ENCODE measurements at regions not wholly inside any gene's neighbourhood (a gene's known extent, or its start where the extent isn't known, plus 50 kb on each side); places are given as distances from the start of the nearest gene placed in this dataset.

GRCh38 chr3:59641169-59641899, 591.5 kb upstream of the CFAP20DC start:
- TF ChIP-seq CTCF (IDR thresholded peaks at IDR 0.05; ENCODE audit: low read length), result no peak
- TF ChIP-seq EZH2 (optimal IDR thresholded peaks at IDR 0.05; ENCODE audit: low read depth, low read length), result no peak

All from MM.1S (cell line).